ENCODE measurements at regions not wholly inside any gene's neighbourhood (a gene's known extent, or its start where the extent isn't known, plus 50 kb on each side); places are given as distances from the start of the nearest gene placed in this dataset.

- TF ChIP-seq POLR2A (IDR thresholded peaks at IDR 0.05; ENCODE audit: low read depth, low read length) (no peak), POLR2AphosphoS5 (IDR thresholded peaks at IDR 0.05; ENCODE audit: low read depth, low read length) (no peak), TAF1 (IDR thresholded peaks at IDR 0.05; ENCODE audit: low read depth, low read length) (no peak), PAX5 (IDR thresholded peaks at IDR 0.05; ENCODE audit: insufficient read depth, low read length, severe bottlenecking) (no peak)
Measured at GRCh38 chr20:41991412-41991811, 373.2 kb upstream of the CHD6 start.

Measured in GM12891 (cell line).